ENCODE measurements at regions not wholly inside any gene's neighbourhood (a gene's known extent, or its start where the extent isn't known, plus 50 kb on each side); places are given as distances from the start of the nearest gene placed in this dataset.

DNA sequence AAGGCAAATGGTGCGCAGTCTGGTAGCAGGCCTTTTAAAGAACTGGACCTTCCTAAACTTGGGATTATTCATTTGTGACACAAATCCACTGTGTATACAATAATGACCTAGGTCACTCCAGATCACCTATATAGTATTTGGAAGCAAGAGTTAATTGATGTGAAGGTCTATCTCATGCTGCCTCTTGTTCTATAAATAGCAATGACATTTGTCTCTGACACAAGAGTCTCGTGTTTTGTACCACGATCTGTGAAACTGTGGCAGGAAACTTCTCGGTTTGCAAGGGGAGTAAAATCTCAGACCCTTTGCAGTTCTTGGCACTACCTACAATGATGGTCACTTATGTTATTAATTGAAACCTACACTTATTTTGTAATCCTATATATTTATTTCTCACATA lies 1408.4 kb downstream of the PCDH7 start:
- TF ChIP-seq, protein P1, sequence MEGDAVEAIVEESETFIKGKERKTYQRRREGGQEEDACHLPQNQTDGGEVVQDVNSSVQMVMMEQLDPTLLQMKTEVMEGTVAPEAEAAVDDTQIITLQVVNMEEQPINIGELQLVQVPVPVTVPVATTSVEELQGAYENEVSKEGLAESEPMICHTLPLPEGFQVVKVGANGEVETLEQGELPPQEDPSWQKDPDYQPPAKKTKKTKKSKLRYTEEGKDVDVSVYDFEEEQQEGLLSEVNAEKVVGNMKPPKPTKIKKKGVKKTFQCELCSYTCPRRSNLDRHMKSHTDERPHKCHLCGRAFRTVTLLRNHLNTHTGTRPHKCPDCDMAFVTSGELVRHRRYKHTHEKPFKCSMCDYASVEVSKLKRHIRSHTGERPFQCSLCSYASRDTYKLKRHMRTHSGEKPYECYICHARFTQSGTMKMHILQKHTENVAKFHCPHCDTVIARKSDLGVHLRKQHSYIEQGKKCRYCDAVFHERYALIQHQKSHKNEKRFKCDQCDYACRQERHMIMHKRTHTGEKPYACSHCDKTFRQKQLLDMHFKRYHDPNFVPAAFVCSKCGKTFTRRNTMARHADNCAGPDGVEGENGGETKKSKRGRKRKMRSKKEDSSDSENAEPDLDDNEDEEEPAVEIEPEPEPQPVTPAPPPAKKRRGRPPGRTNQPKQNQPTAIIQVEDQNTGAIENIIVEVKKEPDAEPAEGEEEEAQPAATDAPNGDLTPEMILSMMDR (conservative IDR thresholded peaks at IDR 0.05 in 1 of 2, IDR thresholded peaks at IDR 0.05 in 1 of 2; ENCODE audit: low read depth in 1 of 2, low read length in 2 of 2): no peak
- TF ChIP-seq EZH2 (IDR thresholded peaks at IDR 0.05; ENCODE audit: low read length, missing control alignments): no peak
- H4K20me1 ChIP-seq (ENCODE audit: control insufficient read depth, extremely low read depth, insufficient read depth, low read length): no peaks in the 10 kb centered on the region

GRCh38 chr4:32129967-32130366 lies 1409.8 kb downstream of the PCDH7 start:
- TF ChIP-seq, protein P1 (conservative IDR thresholded peaks at IDR 0.05 in 1 of 2, IDR thresholded peaks at IDR 0.05 in 1 of 2; ENCODE audit: low read depth in 1 of 2, low read length in 2 of 2): no peak
- no peak for TF ChIP-seq EZH2 (IDR thresholded peaks at IDR 0.05; ENCODE audit: low read length, missing control alignments)
- H3K27me3 ChIP-seq (ENCODE audit: control insufficient read depth, insufficient read depth, low read length): no peaks in the 10 kb centered on the region
- H3K4me1 ChIP-seq (ENCODE audit: control insufficient read depth, extremely low read depth, insufficient read depth, low read length): no peaks in the 10 kb centered on the region
- no peak overlapping the region for H2AFZ ChIP-seq (ENCODE audit: low read length)
- H4K20me1 ChIP-seq (ENCODE audit: control insufficient read depth, extremely low read depth, insufficient read depth, low read length): no peaks in the 10 kb centered on the region
- H3K27ac ChIP-seq (ENCODE audit: insufficient read depth, low read length): no peak overlapping the region
- DNase-seq (ENCODE audit: low read depth in 2 of 2): no peak
- H3K9ac ChIP-seq (ENCODE audit: insufficient read depth, low read length): no peak overlapping the region
- no peaks in the 10 kb centered on the region for H3K79me2 ChIP-seq (ENCODE audit: control insufficient read depth, insufficient read depth, low read length)
- no peaks in the 10 kb centered on the region for H3K9me3 ChIP-seq (ENCODE audit: control insufficient read depth, insufficient read depth, low read depth, low read length)
- H3K36me3 ChIP-seq (ENCODE audit: control insufficient read depth, insufficient read depth, low read length): no peaks in the 10 kb centered on the region
- H3K4me2 ChIP-seq (ENCODE audit: extremely low read depth, insufficient read depth, low read length): no peak overlapping the region
- H3K4me3 ChIP-seq (replicated peaks in 1 of 4; ENCODE audit: control extremely low read depth in 1 of 4, insufficient read depth in 1 of 4, low read depth in 3 of 4, low read length in 4 of 4): no peak overlapping the region

More for the DNA sequence above, 1408.4 kb downstream of the PCDH7 start:
- Histone ChIP-seq H3K9ac (ENCODE audit: insufficient read depth, low read length) (no peak overlapping the region), H3K4me3 (replicated peaks in 1 of 4; ENCODE audit: control extremely low read depth in 1 of 4, insufficient read depth in 1 of 4, low read depth in 3 of 4, low read length in 4 of 4) (no peak overlapping the region), H3K36me3 (ENCODE audit: control insufficient read depth, insufficient read depth, low read length) (no peaks in the 10 kb centered on the region), H3K4me1 (ENCODE audit: control insufficient read depth, extremely low read depth, insufficient read depth, low read length) (no peaks in the 10 kb centered on the region), H3K9me3 (ENCODE audit: control insufficient read depth, insufficient read depth, low read depth, low read length) (no peaks in the 10 kb centered on the region), H3K27me3 (ENCODE audit: control insufficient read depth, insufficient read depth, low read length) (no peaks in the 10 kb centered on the region), H2AFZ (ENCODE audit: low read length) (no peak overlapping the region), H3K79me2 (ENCODE audit: control insufficient read depth, insufficient read depth, low read length) (no peaks in the 10 kb centered on the region), H3K4me2 (ENCODE audit: extremely low read depth, insufficient read depth, low read length) (no peak overlapping the region), H3K27ac (ENCODE audit: insufficient read depth, low read length) (no peak overlapping the region)
- DNase-seq (ENCODE audit: low read depth in 2 of 2): no peak

GRCh38 chr4:32133141-32133540 lies 1413.0 kb downstream of the PCDH7 start:
- Histone ChIP-seq H2AFZ (ENCODE audit: low read length) (no peak overlapping the region), H3K36me3 (ENCODE audit: control insufficient read depth, insufficient read depth, low read length) (no peaks in the 10 kb centered on the region), H3K4me3 (replicated peaks in 1 of 4; ENCODE audit: control extremely low read depth in 1 of 4, insufficient read depth in 1 of 4, low read depth in 3 of 4, low read length in 4 of 4) (no peak overlapping the region), H3K79me2 (ENCODE audit: control insufficient read depth, insufficient read depth, low read length) (no peaks in the 10 kb centered on the region), H3K9ac (ENCODE audit: insufficient read depth, low read length) (no peak overlapping the region), H3K27me3 (ENCODE audit: control insufficient read depth, insufficient read depth, low read length) (no peaks in the 10 kb centered on the region), H4K20me1 (ENCODE audit: control insufficient read depth, extremely low read depth, insufficient read depth, low read length) (no peaks in the 10 kb centered on the region), H3K27ac (ENCODE audit: insufficient read depth, low read length) (no peak overlapping the region), H3K4me1 (ENCODE audit: control insufficient read depth, extremely low read depth, insufficient read depth, low read length) (no peaks in the 10 kb centered on the region), H3K4me2 (ENCODE audit: extremely low read depth, insufficient read depth, low read length) (no peak overlapping the region), H3K9me3 (ENCODE audit: control insufficient read depth, insufficient read depth, low read depth, low read length) (no peaks in the 10 kb centered on the region)
- TF ChIP-seq, protein P1 (conservative IDR thresholded peaks at IDR 0.05 in 1 of 2, IDR thresholded peaks at IDR 0.05 in 1 of 2; ENCODE audit: low read depth in 1 of 2, low read length in 2 of 2): no peak
- no peak for TF ChIP-seq EZH2 (IDR thresholded peaks at IDR 0.05; ENCODE audit: low read length, missing control alignments)
- DNase-seq (ENCODE audit: low read depth in 2 of 2): no peak

All from fibroblast of lung (primary cell).